CD4-positive, alpha-beta T cell (primary cell): ENCODE measurements at regions not wholly inside any gene's neighbourhood (a gene's known extent, or its start where the extent isn't known, plus 50 kb on each side); places are given as distances from the start of the nearest gene placed in this dataset.

Source experiments
- ATAC-seq: fragments of 200-7000 bp; cut with Tn5 transposase; one replicate; pipeline ENCODE4 v1.10.0; 2022; ENCODE audit warnings: mild to moderate bottlenecking; ENCODE audit not compliant: poor library complexity
- CTCF ChIA-PET: fragments of 350-600 bp; sonication (Branson Sonifier 250); formaldehyde crosslinking; loops from one replicate; lab custom pipeline; 2021; ENCODE audit warnings: antibody characterized with exemption, inconsistent platforms; lab: Charles Lee
- POLR2A ChIA-PET: fragments of 350-600 bp; sonication (Branson Sonifier 250); formaldehyde crosslinking; loops from one replicate; lab custom pipeline; 2021; ENCODE audit warnings: antibody characterized with exemption, inconsistent platforms; lab: Charles Lee
- DNase-seq, 14 experiments: peaks; one replicate each; pipeline ENCODE4 v3.0.0-alpha.2; 2013 to 2020; ENCODE audit warnings: mixed read lengths in 2 of 14
- H3K27ac ChIP-seq, 2 donors: one replicate each; pipeline versions ENCODE4 v1.5.1 to v1.7.0; 2013; ENCODE audit warnings: low read length in 2 of 2, low read depth in 1 of 2, mild to moderate bottlenecking in 1 of 2
- H3K27me3 ChIP-seq, 2 experiments: 1 replicate in 1 of 2; 2 replicates in 1 of 2; pipeline versions ENCODE4 v1.6.1 to v1.7.0; 2013; ENCODE audit warnings: low read length in 2 of 2, control low read depth in 1 of 2, mild to moderate bottlenecking in 1 of 2, moderate library complexity in 1 of 2; ENCODE audit not compliant: insufficient read depth in 2 of 2, control insufficient read depth in 1 of 2
- H3K36me3 ChIP-seq: one replicate; pipeline ENCODE4 v1.6.1; 2013; ENCODE audit warnings: low read length, control low read depth; ENCODE audit not compliant: insufficient read depth
- H3K4me1 ChIP-seq: one replicate; pipeline ENCODE4 v1.6.1; 2013; ENCODE audit warnings: low read length, control low read depth; ENCODE audit not compliant: insufficient read depth
- H3K4me3 ChIP-seq: one replicate; pipeline ENCODE4 v1.5.1; 2013; ENCODE audit warnings: mild to moderate bottlenecking, low read length, moderate library complexity
- H3K9me3 ChIP-seq, 2 experiments: 1 replicate in 1 of 2; 2 replicates in 1 of 2; pipeline versions ENCODE4 v1.6.1 to v1.7.0; 2013; ENCODE audit warnings: low read length in 2 of 2, mild to moderate bottlenecking in 2 of 2, control low read depth in 1 of 2, moderate library complexity in 1 of 2; ENCODE audit not compliant: control insufficient read depth in 1 of 2, insufficient read depth in 1 of 2
- H3K27ac Mint-ChIP-seq: one replicate; pipeline ENCODE4 v1.8.0; 2020; ENCODE audit warnings: mixed read lengths
- H3K27me3 Mint-ChIP-seq: one replicate; pipeline ENCODE4 v1.8.0; 2021; ENCODE audit warnings: mixed read lengths
- H3K36me3 Mint-ChIP-seq: one replicate; pipeline ENCODE4 v1.8.0; 2021; ENCODE audit warnings: low read depth, mixed read lengths
- H3K4me1 Mint-ChIP-seq: one replicate; pipeline ENCODE4 v1.8.0; 2021; ENCODE audit warnings: low read depth, mixed read lengths
- H3K4me3 Mint-ChIP-seq: one replicate; pipeline ENCODE4 v1.8.0; 2020; ENCODE audit warnings: mild to moderate bottlenecking, mixed read lengths
- H3K9me3 Mint-ChIP-seq: one replicate; pipeline ENCODE4 v1.8.0; 2020; ENCODE audit warnings: mixed read lengths
- CTCF ChIP-seq: fragments of 200-600 bp; IDR thresholded peaks from one replicate; pipeline ENCODE4 v1.8.0; 2022; ENCODE audit warnings: antibody characterized with exemption, mild to moderate bottlenecking
- intact Hi-C, 2 experiments: fragments of 100-400 bp; cut with DNase I in 1 of 2; cut with micrococcal nuclease in 1 of 2; formaldehyde crosslinking; loops; one replicate each; pipeline versions ENCODE4 v1.15.1 to v1.9.0; 2023 to 2025; cut with DNase I, micrococcal nuclease

GRCh38 chr3:59381282-59381681 is 331.5 kb upstream of the CFAP20DC start:
- DNase-seq (no peak), ATAC-seq (no peak)
- Histone ChIP-seq H3K9me3 (no peaks in the 10 kb centered on the region), H3K4me1 (no peaks in the 10 kb centered on the region), H3K36me3 (no peaks in the 10 kb centered on the region), H3K4me3 (no peak overlapping the region), H3K27me3 (no peaks in the 10 kb centered on the region), H3K27ac (no peak overlapping the region)
- intact Hi-C loops: no loop called here
- Mint-ChIP-seq H3K27me3 (no peaks in the 10 kb centered on the region), H3K36me3 (no peaks in the 10 kb centered on the region), H3K9me3 (no peaks in the 10 kb centered on the region), H3K27ac (no peak overlapping the region), H3K4me3 (no peak overlapping the region), H3K4me1 (peaks cover 13% of the 10 kb centered on the region)
- no peak for TF ChIP-seq CTCF
- POLR2A ChIA-PET: no interaction called here
- CTCF ChIA-PET: no interaction called here

GRCh38 chr3:59380146-59380545 is 330.3 kb upstream of the CFAP20DC start:
- H3K4me3 ChIP-seq: no peak overlapping the region
- ChIA-PET CTCF (no interaction called here), POLR2A (interaction anchor here (1.0 kb wide), 1 partner anchor 12 kb away, joined by 5 read pairs; no protein-coding TSS in a partner anchor)
- H3K4me1 ChIP-seq: no peaks in the 10 kb centered on the region
- Mint-ChIP-seq H3K36me3 (no peaks in the 10 kb centered on the region), H3K9me3 (no peaks in the 10 kb centered on the region), H3K27ac (no peak overlapping the region), H3K4me3 (no peak overlapping the region), H3K27me3 (no peaks in the 10 kb centered on the region), H3K4me1 (peaks cover 8% of the 10 kb centered on the region)
- intact Hi-C loops: no loop called here
- DNase-seq (no peak), ATAC-seq (no peak)
- no peaks in the 10 kb centered on the region for H3K9me3 ChIP-seq
- no peaks in the 10 kb centered on the region for H3K27me3 ChIP-seq
- TF ChIP-seq CTCF: no peak
- no peaks in the 10 kb centered on the region for H3K36me3 ChIP-seq
- no peak overlapping the region for H3K27ac ChIP-seq

GRCh38 chr3:59374818-59375211 is 325.0 kb upstream of the CFAP20DC start:
- ATAC-seq: no peak
- no peak overlapping the region for H3K4me3 ChIP-seq
- H3K4me1 ChIP-seq: peaks cover 7% of the 10 kb centered on the region
- peak in 3 of 14 experiments; percentile 9 to 39 (median 17) for DNase-seq
- POLR2A ChIA-PET: no interaction called here
- Mint-ChIP-seq H3K36me3 (no peaks in the 10 kb centered on the region), H3K4me1 (no peaks in the 10 kb centered on the region), H3K27me3 (no peaks in the 10 kb centered on the region), H3K9me3 (no peaks in the 10 kb centered on the region), H3K4me3 (no peak overlapping the region), H3K27ac (no peak overlapping the region)
- no peaks in the 10 kb centered on the region for H3K36me3 ChIP-seq
- no peak overlapping the region for H3K27ac ChIP-seq
- intact Hi-C loops: loop anchor here in 1 of 2 experiments (1.0 kb wide), 1 partner anchor 18 kb away; no protein-coding TSS in a partner anchor
- TF ChIP-seq CTCF: no peak
- H3K27me3 ChIP-seq: no peaks in the 10 kb centered on the region
- H3K9me3 ChIP-seq: no peaks in the 10 kb centered on the region
- CTCF ChIA-PET: no interaction called here
